ENCODE measurements at regions not wholly inside any gene's neighbourhood (a gene's known extent, or its start where the extent isn't known, plus 50 kb on each side); places are given as distances from the start of the nearest gene placed in this dataset.

GRCh38 chr12:53836119-53836655 is 84.4 kb upstream of the CISTR start:
- H3K27me3 ChIP-seq (replicated peaks in 1 of 7), result peaks cover 0 to 70% (median 4%) of the 10 kb centered on the region in 7 donors
- no peak overlapping the region for H3K4me3 ChIP-seq
- H3K9me3 ChIP-seq, result no peaks in the 10 kb centered on the region
- no peaks in the 10 kb centered on the region for H3K4me1 ChIP-seq
- TF ChIP-seq POLR2A (IDR thresholded peaks at IDR 0.05) (no peak), CTCF (IDR thresholded peaks at IDR 0.05 in 8 of 11, conservative IDR thresholded peaks at IDR 0.05 in 3 of 11) (no peak), POLR2AphosphoS5 (IDR thresholded peaks at IDR 0.05) (no peak)
- 57 to 72% (median 61%) methylated on average over 5 of the region's 5 CpGs for WGBS, 5 donors
- intact Hi-C loops (cut with DNase I; ENCODE audit: low total_unique reads), result no loop called here
- DNase-seq, result no peak
- no peak overlapping the region for H3K27ac ChIP-seq
- no peaks in the 10 kb centered on the region for H3K36me3 ChIP-seq

- DNase-seq, result no peak
- Histone ChIP-seq H3K36me3 (no peaks in the 10 kb centered on the region), H3K27me3 (replicated peaks in 1 of 7) (peaks cover 0 to 75% (median 4%) of the 10 kb centered on the region in 7 donors), H3K9me3 (no peaks in the 10 kb centered on the region), H3K4me1 (no peaks in the 10 kb centered on the region), H3K4me3 (no peak overlapping the region), H3K27ac (no peak overlapping the region)
- TF ChIP-seq CTCF (IDR thresholded peaks at IDR 0.05 in 8 of 11, conservative IDR thresholded peaks at IDR 0.05 in 3 of 11), result no peak
- TF ChIP-seq POLR2AphosphoS5 (IDR thresholded peaks at IDR 0.05), result no peak
- no peak for TF ChIP-seq POLR2A (IDR thresholded peaks at IDR 0.05)
- 61 to 83% (median 74%) methylated on average over 2 of the region's 2 CpGs for WGBS, 5 donors
- intact Hi-C loops (cut with DNase I; ENCODE audit: low total_unique reads), result no loop called here
These were observed 87.2 kb upstream of the CISTR start for GRCh38 chr12:53838978-53839377.

- DNase-seq, result no peak
- H3K27ac ChIP-seq, result no peak overlapping the region
- H3K9me3 ChIP-seq, result no peaks in the 10 kb centered on the region
- TF ChIP-seq POLR2AphosphoS5 (IDR thresholded peaks at IDR 0.05) (no peak), POLR2A (IDR thresholded peaks at IDR 0.05) (no peak), CTCF (IDR thresholded peaks at IDR 0.05 in 8 of 11, conservative IDR thresholded peaks at IDR 0.05 in 3 of 11) (no peak)
- no peaks in the 10 kb centered on the region for H3K36me3 ChIP-seq
- no peaks in the 10 kb centered on the region for H3K4me1 ChIP-seq
- intact Hi-C loops (cut with DNase I; ENCODE audit: low total_unique reads), result no loop called here
- WGBS, 5 donors, result 85 to 91% (median 90%) methylated on average over 4 of the region's 4 CpGs
- no peak overlapping the region for H3K4me3 ChIP-seq
- peaks cover 0 to 79% (median 4%) of the 10 kb centered on the region in 7 donors for H3K27me3 ChIP-seq (replicated peaks in 1 of 7)
These were observed 88.5 kb upstream of the CISTR start for GRCh38 chr12:53840316-53840715.

GRCh38 chr12:53842686-53843085 is 90.9 kb upstream of the CISTR start:
- no peak for TF ChIP-seq POLR2AphosphoS5 (IDR thresholded peaks at IDR 0.05)
- no peak for TF ChIP-seq POLR2A (IDR thresholded peaks at IDR 0.05)
- TF ChIP-seq CTCF (IDR thresholded peaks at IDR 0.05 in 8 of 11, conservative IDR thresholded peaks at IDR 0.05 in 3 of 11), result no peak
- Histone ChIP-seq H3K36me3 (no peaks in the 10 kb centered on the region), H3K27me3 (replicated peaks in 1 of 7) (peaks cover 0 to 66% (median 6%) of the 10 kb centered on the region in 7 donors), H3K9me3 (no peaks in the 10 kb centered on the region), H3K4me1 (no peaks in the 10 kb centered on the region), H3K27ac (no peak overlapping the region), H3K4me3 (no peak overlapping the region)
- intact Hi-C loops (cut with DNase I; ENCODE audit: low total_unique reads), result no loop called here
- 73 to 88% (median 79%) methylated on average over 6 of the region's 6 CpGs for WGBS, 5 donors
- DNase-seq, result no peak

Data from spleen (tissue), 11 donors.